ENCODE measurements at regions not wholly inside any gene's neighbourhood (a gene's known extent, or its start where the extent isn't known, plus 50 kb on each side); places are given as distances from the start of the nearest gene placed in this dataset.
A peak's percentile ranks its signal among the peaks of the same experiment; 100 is the strongest.

GRCh38 chr1:244220410-244220809 lies 169.3 kb downstream of the ZBTB18 start:
- no peak overlapping the region for H3K27ac ChIP-seq (replicated peaks; ENCODE audit: low read length)
- no peak overlapping the region for H2BK120ac ChIP-seq (ENCODE audit: low read depth, low read length)
- H2AK5ac ChIP-seq (ENCODE audit: low read depth, low read length): no peak overlapping the region
- H2BK15ac ChIP-seq (ENCODE audit: low read length): no peak overlapping the region
- H3K4me3 ChIP-seq (ENCODE audit: low read length in 2 of 2): no peak overlapping the region
- no peak overlapping the region for H3K23ac ChIP-seq (ENCODE audit: low read depth, low read length, poor library complexity)
- H2BK5ac ChIP-seq (ENCODE audit: low read length): no peak overlapping the region
- no peak overlapping the region for H3K9ac ChIP-seq (ENCODE audit: low read depth, low read length, poor library complexity)
- no peak overlapping the region for H4K8ac ChIP-seq (ENCODE audit: low read depth, low read length)
- no peak overlapping the region for H3K18ac ChIP-seq (ENCODE audit: low read length)
- no peak for DNase-seq (ENCODE audit: low spot score)
- H3K9me3 ChIP-seq (replicated peaks in 1 of 2; ENCODE audit: control insufficient read depth in 2 of 2, insufficient read depth in 1 of 2, low read depth in 1 of 2, low read length in 2 of 2): peaks cover 0 to 2% of the 10 kb centered on the region in 2 donors
- no peaks in the 10 kb centered on the region for H3K36me3 ChIP-seq (replicated peaks in 1 of 2; ENCODE audit: control insufficient read depth in 2 of 2, insufficient read depth in 2 of 2, low read length in 2 of 2)
- H3K4me2 ChIP-seq (ENCODE audit: insufficient read depth, low read length, poor library complexity, severe bottlenecking): no peak overlapping the region
- no peak overlapping the region for H3K14ac ChIP-seq (ENCODE audit: low read length)
- H3K4me1 ChIP-seq (ENCODE audit: control insufficient read depth in 2 of 2, insufficient read depth in 1 of 2, low read depth in 1 of 2, low read length in 2 of 2): peaks cover 5 to 9% of the 10 kb centered on the region in 2 donors
- H2BK12ac ChIP-seq (ENCODE audit: low read length): no peak overlapping the region
- no peak overlapping the region for H3K4ac ChIP-seq (ENCODE audit: low read length)
- H3K79me1 ChIP-seq (ENCODE audit: low read depth, low read length): no peaks in the 10 kb centered on the region
- H4K91ac ChIP-seq (ENCODE audit: low read depth, low read length, poor library complexity): no peak overlapping the region
- no CpG with 5 or more reads among the region's 3 CpGs for WGBS, 2 donors (ENCODE audit: extremely low coverage in 2 of 2, insufficient read length in 2 of 2, insufficient replicate concordance in 1 of 2)
- peaks cover 0 to 10% (median 0%) of the 10 kb centered on the region in 3 experiments for H3K27me3 ChIP-seq (ENCODE audit: control insufficient read depth in 3 of 3, insufficient read depth in 3 of 3, low read depth in 1 of 3, low read length in 3 of 3)
- no peak overlapping the region for H2AFZ ChIP-seq (ENCODE audit: low read length)

- Histone ChIP-seq H2AK5ac (ENCODE audit: low read depth, low read length) (no peak overlapping the region), H3K79me1 (ENCODE audit: low read depth, low read length) (no peaks in the 10 kb centered on the region), H3K27ac (replicated peaks; ENCODE audit: low read length) (peak overlapping the region; percentile 37), H2BK120ac (ENCODE audit: low read depth, low read length) (peak overlapping the region; percentile 44), H3K18ac (ENCODE audit: low read length) (peak overlapping the region; percentile 84), H4K91ac (ENCODE audit: low read depth, low read length, poor library complexity) (no peak overlapping the region), H3K23ac (ENCODE audit: low read depth, low read length, poor library complexity) (no peak overlapping the region), H2BK12ac (ENCODE audit: low read length) (peak overlapping the region; percentile 26), H3K4me3 (ENCODE audit: low read length in 2 of 2) (no peak overlapping the region), H3K27me3 (ENCODE audit: control insufficient read depth in 3 of 3, insufficient read depth in 3 of 3, low read depth in 1 of 3, low read length in 3 of 3) (peaks cover 0 to 10% (median 0%) of the 10 kb centered on the region in 3 experiments), H3K4me1 (ENCODE audit: control insufficient read depth in 2 of 2, insufficient read depth in 1 of 2, low read depth in 1 of 2, low read length in 2 of 2) (peaks cover 5 to 9% of the 10 kb centered on the region in 2 donors), H3K9me3 (replicated peaks in 1 of 2; ENCODE audit: control insufficient read depth in 2 of 2, insufficient read depth in 1 of 2, low read depth in 1 of 2, low read length in 2 of 2) (peaks cover 0 to 2% of the 10 kb centered on the region in 2 donors), H2BK15ac (ENCODE audit: low read length) (no peak overlapping the region), H3K14ac (ENCODE audit: low read length) (no peak overlapping the region), H3K36me3 (replicated peaks in 1 of 2; ENCODE audit: control insufficient read depth in 2 of 2, insufficient read depth in 2 of 2, low read length in 2 of 2) (no peaks in the 10 kb centered on the region), H3K4me2 (ENCODE audit: insufficient read depth, low read length, poor library complexity, severe bottlenecking) (no peak overlapping the region), H4K8ac (ENCODE audit: low read depth, low read length) (no peak overlapping the region), H3K9ac (ENCODE audit: low read depth, low read length, poor library complexity) (peak overlapping the region; percentile 5), H2AFZ (ENCODE audit: low read length) (peak overlapping the region; percentile 77), H2BK5ac (ENCODE audit: low read length) (no peak overlapping the region), H3K4ac (ENCODE audit: low read length) (no peak overlapping the region)
- no CpG with 5 or more reads among the region's 4 CpGs for WGBS, 2 donors (ENCODE audit: extremely low coverage in 2 of 2, insufficient read length in 2 of 2, insufficient replicate concordance in 1 of 2)
- DNase-seq (ENCODE audit: low spot score): no peak
These were observed 170.9 kb downstream of the ZBTB18 start for GRCh38 chr1:244221991-244222390.

GRCh38 chr1:244224487-244225430 lies 173.7 kb downstream of the ZBTB18 start:
- Histone ChIP-seq H3K4me2 (ENCODE audit: insufficient read depth, low read length, poor library complexity, severe bottlenecking) (no peak overlapping the region), H2AK5ac (ENCODE audit: low read depth, low read length) (no peak overlapping the region), H4K91ac (ENCODE audit: low read depth, low read length, poor library complexity) (no peak overlapping the region), H3K18ac (ENCODE audit: low read length) (no peak overlapping the region), H3K9me3 (replicated peaks in 1 of 2; ENCODE audit: control insufficient read depth in 2 of 2, insufficient read depth in 1 of 2, low read depth in 1 of 2, low read length in 2 of 2) (peaks cover 0 to 2% of the 10 kb centered on the region in 2 donors), H3K4me1 (ENCODE audit: control insufficient read depth in 2 of 2, insufficient read depth in 1 of 2, low read depth in 1 of 2, low read length in 2 of 2) (peaks cover 2 to 6% of the 10 kb centered on the region in 2 donors), H3K4ac (ENCODE audit: low read length) (no peak overlapping the region), H3K36me3 (replicated peaks in 1 of 2; ENCODE audit: control insufficient read depth in 2 of 2, insufficient read depth in 2 of 2, low read length in 2 of 2) (no peaks in the 10 kb centered on the region), H2BK12ac (ENCODE audit: low read length) (no peak overlapping the region), H3K4me3 (ENCODE audit: low read length in 2 of 2) (no peak overlapping the region), H3K27ac (replicated peaks; ENCODE audit: low read length) (no peak overlapping the region), H3K23ac (ENCODE audit: low read depth, low read length, poor library complexity) (no peak overlapping the region), H3K27me3 (ENCODE audit: control insufficient read depth in 3 of 3, insufficient read depth in 3 of 3, low read depth in 1 of 3, low read length in 3 of 3) (no peaks in the 10 kb centered on the region), H2BK15ac (ENCODE audit: low read length) (no peak overlapping the region), H3K9ac (ENCODE audit: low read depth, low read length, poor library complexity) (no peak overlapping the region), H3K79me1 (ENCODE audit: low read depth, low read length) (no peaks in the 10 kb centered on the region), H2BK120ac (ENCODE audit: low read depth, low read length) (no peak overlapping the region), H3K14ac (ENCODE audit: low read length) (no peak overlapping the region), H2AFZ (ENCODE audit: low read length) (no peak overlapping the region), H4K8ac (ENCODE audit: low read depth, low read length) (no peak overlapping the region), H2BK5ac (ENCODE audit: low read length) (no peak overlapping the region)
- no peak for DNase-seq (ENCODE audit: low spot score)
- no CpG with 5 or more reads among the region's 11 CpGs for WGBS, 2 donors (ENCODE audit: extremely low coverage in 2 of 2, insufficient read length in 2 of 2, insufficient replicate concordance in 1 of 2)

- H3K18ac ChIP-seq (ENCODE audit: low read length): no peak overlapping the region
- no CpG with 5 or more reads among the region's 3 CpGs for WGBS, 2 donors (ENCODE audit: extremely low coverage in 2 of 2, insufficient read length in 2 of 2, insufficient replicate concordance in 1 of 2)
- no peak overlapping the region for H2BK12ac ChIP-seq (ENCODE audit: low read length)
- H3K9ac ChIP-seq (ENCODE audit: low read depth, low read length, poor library complexity): no peak overlapping the region
- H3K79me1 ChIP-seq (ENCODE audit: low read depth, low read length): no peaks in the 10 kb centered on the region
- no peak for DNase-seq (ENCODE audit: low spot score)
- H3K36me3 ChIP-seq (replicated peaks in 1 of 2; ENCODE audit: control insufficient read depth in 2 of 2, insufficient read depth in 2 of 2, low read length in 2 of 2): no peaks in the 10 kb centered on the region
- H3K4me2 ChIP-seq (ENCODE audit: insufficient read depth, low read length, poor library complexity, severe bottlenecking): no peak overlapping the region
- no peak overlapping the region for H2BK15ac ChIP-seq (ENCODE audit: low read length)
- no peak overlapping the region for H3K4ac ChIP-seq (ENCODE audit: low read length)
- no peaks in the 10 kb centered on the region for H3K9me3 ChIP-seq (replicated peaks in 1 of 2; ENCODE audit: control insufficient read depth in 2 of 2, insufficient read depth in 1 of 2, low read depth in 1 of 2, low read length in 2 of 2)
- H2BK120ac ChIP-seq (ENCODE audit: low read depth, low read length): no peak overlapping the region
- H3K27ac ChIP-seq (replicated peaks; ENCODE audit: low read length): no peak overlapping the region
- no peak overlapping the region for H2BK5ac ChIP-seq (ENCODE audit: low read length)
- no peak overlapping the region for H2AK5ac ChIP-seq (ENCODE audit: low read depth, low read length)
- H3K4me3 ChIP-seq (ENCODE audit: low read length in 2 of 2): no peak overlapping the region
- no peaks in the 10 kb centered on the region for H3K27me3 ChIP-seq (ENCODE audit: control insufficient read depth in 3 of 3, insufficient read depth in 3 of 3, low read depth in 1 of 3, low read length in 3 of 3)
- H2AFZ ChIP-seq (ENCODE audit: low read length): no peak overlapping the region
- H3K14ac ChIP-seq (ENCODE audit: low read length): no peak overlapping the region
- H3K4me1 ChIP-seq (ENCODE audit: control insufficient read depth in 2 of 2, insufficient read depth in 1 of 2, low read depth in 1 of 2, low read length in 2 of 2): peaks cover under 1 to 9% of the 10 kb centered on the region in 2 donors
- H3K23ac ChIP-seq (ENCODE audit: low read depth, low read length, poor library complexity): no peak overlapping the region
- H4K91ac ChIP-seq (ENCODE audit: low read depth, low read length, poor library complexity): no peak overlapping the region
- H4K8ac ChIP-seq (ENCODE audit: low read depth, low read length): no peak overlapping the region
These were observed 175.4 kb downstream of the ZBTB18 start for GRCh38 chr1:244226435-244226834.
